T47D (cell line): ENCODE measurements at regions not wholly inside any gene's neighbourhood (a gene's known extent, or its start where the extent isn't known, plus 50 kb on each side); places are given as distances from the start of the nearest gene placed in this dataset.

Experiments used
- DNase-seq, 2 experiments: peaks; one replicate each; pipeline versions ENCODE4 v3.0.0 to v3.0.0-alpha.2; 2011 to 2012; ENCODE audit warnings: low read depth in 1 of 2, low spot score in 1 of 2
- JUND ChIP-seq: IDR thresholded peaks from 2 replicates; pipeline ENCODE4 v1.6.1; 2012; ENCODE audit warnings: low read depth
- in situ Hi-C: cut with HindIII; loops from 2 replicates; pipeline ENCODE4 v1.10.0; 2016; ENCODE audit warnings: low sequenced_read_pairs, low pct_unique_long_range_greater_than_20kb

DNA sequence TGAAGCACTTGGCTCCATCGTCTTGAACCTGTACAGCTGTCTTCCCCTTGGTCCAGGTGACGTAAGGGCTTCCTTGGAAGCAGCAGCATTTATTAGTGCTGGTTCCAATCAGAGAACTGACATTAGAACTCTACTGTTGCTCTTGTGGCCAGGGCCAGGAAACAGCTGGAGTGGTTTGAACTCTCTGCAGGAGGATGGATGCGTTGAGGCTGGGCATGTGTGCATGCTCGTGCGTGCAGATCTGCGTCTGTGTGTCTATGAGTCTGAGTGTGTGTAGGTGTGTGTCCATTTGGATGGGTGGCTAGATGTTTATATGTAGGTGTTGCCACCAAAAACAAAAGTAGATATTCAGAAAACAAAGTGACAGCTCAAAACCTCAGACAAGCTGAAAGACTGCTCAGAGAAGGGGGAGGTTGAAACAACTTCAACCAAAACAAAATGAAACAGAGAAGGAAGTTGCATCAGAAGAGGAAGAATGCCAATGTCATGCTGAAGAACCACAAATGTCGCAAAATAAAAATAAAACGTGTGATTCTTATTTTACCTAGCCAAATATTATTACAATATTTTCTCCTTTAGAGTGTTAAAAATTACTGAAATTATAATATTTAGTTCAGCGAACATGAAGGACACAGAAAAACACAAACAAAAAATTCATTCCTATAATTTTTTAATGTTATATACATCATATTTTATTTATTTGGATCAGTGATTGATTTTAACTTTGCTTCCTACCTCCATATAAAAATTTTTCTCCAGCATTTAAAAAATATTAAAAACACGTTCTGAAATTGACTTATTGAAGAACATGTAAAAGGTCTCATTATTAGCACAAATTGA, 96.1 kb upstream of the MKLN1 start:
- TF ChIP-seq JUND = no peak
- in situ Hi-C loops = no loop called here
- DNase-seq = no peak

DNA sequence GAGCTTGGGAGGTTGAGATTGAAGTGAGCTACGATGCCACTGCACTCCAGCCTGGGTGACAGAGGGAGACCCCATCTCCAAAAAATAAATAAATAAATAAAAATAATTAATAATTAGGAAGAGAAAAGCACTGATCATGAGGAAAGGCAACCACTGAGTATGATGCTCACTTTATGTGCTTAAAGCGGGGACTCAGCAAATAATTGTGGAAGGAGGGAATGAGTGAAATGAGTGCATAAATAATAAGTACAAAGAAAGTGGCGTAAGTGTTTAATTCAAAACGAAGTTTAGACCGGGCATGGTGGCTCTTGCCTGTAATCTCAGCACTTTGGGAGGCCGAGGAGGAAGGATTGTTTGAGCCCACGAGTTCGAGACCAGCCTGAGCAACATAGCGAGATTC, 94.9 kb upstream of the MKLN1 start:
- no peak for TF ChIP-seq JUND
- DNase-seq = no peak
- in situ Hi-C loops = no loop called here

DNA sequence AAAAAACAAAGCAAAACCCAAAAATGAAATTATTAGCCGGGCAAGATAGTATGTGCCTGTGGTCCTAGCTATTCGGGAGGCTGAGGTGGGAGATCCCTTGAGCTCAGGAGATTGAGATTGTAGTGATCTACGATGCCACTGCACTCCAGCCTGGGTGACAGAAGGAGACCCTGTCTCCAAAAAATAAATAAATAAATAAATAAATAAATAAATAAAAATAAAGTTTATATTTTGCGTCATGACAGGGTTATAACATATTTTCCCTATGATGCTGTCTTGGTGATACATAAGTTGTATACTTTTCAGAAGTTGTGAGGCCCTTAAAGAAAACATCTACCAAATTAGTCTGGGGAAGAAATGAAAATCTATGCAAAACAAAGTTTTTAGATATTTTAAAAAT, 94.5 kb upstream of the MKLN1 start:
- in situ Hi-C loops = no loop called here
- no peak for TF ChIP-seq JUND
- DNase-seq = no peak

DNA sequence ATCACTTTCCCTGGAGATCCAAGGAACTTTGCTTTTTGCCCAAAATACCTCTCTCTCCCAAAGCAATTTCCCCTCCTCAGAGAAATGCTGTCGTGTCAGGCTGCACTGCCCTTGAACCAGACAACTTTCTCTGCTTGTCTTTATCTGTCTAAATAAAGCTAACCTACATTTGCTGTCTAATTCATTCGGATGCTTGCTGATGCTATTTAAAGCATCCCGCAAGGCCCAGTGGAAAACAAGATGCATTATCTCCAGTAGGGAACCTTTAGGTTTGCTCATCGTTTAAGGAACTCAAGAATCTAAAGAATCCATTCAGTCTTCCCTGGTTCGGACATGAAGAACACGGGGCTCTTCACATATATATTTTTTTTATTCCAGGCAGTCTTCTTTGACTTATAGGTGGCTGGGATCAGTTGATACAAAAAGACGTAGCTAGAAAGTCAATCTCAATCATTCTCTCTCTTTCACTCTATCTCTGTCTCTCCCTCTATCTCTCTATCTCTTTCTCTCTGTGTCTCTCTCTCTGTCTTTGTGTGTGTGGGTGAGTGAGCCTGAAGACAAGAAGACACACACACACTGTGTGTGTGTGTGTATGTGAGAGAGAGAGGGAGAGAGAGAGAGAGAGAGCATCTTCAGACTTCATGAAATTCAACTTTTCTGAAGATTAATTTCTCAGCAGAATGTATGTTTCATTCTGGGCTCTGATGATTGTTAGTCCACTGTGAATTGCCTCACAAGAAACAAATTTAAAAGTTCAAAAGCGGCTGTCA, 92.8 kb upstream of the MKLN1 start:
- no peak for TF ChIP-seq JUND
- in situ Hi-C loops = no loop called here

DNA sequence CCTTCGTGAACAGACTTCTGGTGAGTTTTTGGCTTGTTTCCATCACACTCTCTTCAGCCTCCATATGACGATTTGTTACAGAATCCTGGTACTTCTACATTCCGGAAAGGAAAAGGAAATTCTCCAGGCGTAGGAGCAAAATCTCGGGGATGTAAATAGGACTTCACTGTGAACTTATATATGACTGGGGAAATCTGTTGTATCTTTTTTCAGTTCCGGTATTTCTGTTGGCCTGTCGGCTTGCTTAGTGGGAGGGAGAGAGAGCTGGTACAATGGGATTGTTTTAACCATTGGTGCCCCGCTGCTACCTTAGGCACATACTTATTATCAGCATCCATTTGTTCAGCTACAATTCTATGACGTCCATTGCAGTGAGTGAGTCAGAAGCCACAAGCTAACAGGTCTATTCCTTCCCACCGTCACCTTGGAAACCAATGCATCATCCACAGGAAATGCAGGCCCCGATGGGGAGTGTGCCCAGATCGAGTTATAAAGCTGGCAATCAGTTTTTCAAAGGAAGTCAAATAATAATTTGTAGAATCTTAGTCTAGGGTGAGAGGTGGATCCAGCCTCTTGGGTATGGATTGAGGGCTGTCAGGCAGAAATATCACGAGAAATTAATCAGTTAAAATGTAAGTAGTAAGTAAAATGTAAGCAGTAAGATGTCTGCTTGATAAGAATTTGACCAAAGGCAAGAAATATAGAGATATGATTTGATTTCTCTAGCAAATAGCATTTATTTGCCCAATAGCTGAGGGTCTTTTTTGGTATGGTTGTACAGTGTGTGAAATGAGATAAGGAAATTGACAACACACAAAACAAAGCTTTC, 92.0 kb upstream of the MKLN1 start:
- no peak for DNase-seq
- in situ Hi-C loops = no loop called here
- no peak for TF ChIP-seq JUND

More for the DNA sequence above, 92.8 kb upstream of the MKLN1 start:
- no peak for DNase-seq

DNA sequence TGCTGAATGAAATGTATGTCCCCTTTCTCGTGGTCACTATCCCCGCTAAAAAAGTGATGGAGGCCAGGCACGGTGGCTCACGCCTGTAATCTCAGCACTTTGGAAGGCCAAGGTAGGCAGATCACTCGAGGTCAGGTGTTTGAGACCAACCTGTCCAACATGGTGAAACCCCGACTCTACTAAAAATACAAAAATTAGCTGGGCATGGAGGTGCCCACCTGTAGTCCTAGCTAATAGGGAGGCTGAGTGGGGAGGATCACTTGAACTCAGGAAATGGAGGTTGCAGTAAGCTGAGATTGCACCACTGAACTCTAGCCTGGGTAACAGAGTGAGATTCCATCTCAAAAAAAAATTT, 91.4 kb upstream of the MKLN1 start:
- no peak for DNase-seq
- no peak for TF ChIP-seq JUND
- in situ Hi-C loops = no loop called here

DNA sequence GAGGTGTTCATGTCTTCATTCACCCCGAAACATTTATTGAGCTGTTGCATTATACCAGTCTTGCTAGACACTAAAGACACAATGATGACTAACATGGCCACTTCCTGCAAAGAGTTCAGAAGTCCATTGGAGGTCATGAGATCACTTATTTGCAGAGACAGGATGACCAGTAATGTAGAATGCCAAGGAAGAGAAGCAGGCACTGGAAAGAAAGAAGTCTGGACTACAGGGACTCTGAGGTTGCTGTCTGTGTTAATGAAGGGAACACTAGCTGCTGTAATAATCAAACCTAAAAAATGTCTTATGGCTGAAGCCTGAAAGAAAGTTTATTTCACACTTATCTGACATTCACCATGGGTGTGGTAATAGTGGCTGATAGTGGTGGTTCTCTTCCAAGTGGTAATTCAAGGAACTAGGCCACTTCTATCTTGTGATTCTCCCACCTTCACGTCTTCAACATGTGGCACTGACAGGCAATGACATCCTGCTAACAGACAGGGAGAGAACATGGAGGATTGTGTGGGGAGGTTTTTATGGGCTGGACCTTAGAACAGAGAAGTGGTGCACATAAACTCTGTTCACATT, 89.2 kb upstream of the MKLN1 start:
- in situ Hi-C loops = no loop called here
- no peak for TF ChIP-seq JUND
- no peak for DNase-seq

DNA sequence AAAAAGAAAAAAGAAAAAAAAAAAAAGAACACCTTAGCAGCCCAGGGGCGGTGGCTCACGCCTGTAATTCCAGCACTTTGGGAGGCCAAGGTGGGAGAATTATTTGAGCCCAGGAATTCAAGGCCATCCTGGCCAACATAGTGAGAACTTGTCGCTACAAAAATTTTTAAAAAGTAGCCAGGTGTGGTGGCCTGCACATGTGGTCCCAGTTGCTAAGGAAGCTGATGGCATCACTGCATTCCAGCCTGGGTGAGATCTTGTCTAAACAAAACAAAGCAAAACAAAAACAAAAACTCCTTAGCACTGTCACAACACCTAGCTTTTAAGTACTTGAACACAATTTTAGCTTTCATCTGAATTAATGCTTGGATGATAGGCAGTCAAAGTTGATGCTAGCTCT, 86.3 kb upstream of the MKLN1 start:
- no peak for DNase-seq
- in situ Hi-C loops = no loop called here
- no peak for TF ChIP-seq JUND

DNA sequence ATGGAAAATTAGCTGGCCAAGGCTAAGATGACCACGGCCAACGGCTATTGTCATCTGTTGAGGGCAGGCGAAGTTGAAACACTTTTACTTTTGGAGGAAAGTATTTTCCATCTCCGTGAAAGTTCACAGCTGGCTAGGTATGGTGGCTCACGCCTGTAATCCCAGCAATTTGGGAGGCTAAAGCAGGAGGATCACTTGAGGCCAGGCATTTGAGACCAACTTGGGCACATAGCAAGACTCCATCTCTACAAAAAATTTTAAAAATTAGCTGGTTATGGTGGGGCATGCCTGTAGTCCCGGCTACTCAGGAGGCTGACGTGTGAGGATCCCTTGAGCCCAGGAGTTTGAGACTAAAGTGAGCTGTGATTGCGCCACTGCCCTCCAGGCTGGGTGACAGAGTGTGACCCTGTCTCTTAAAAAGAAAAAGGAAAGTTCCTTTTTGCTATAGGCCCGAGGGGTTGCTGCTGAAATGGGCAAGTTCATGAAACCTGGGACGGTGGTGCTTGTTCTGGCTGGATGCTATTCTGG, 85.5 kb upstream of the MKLN1 start:
- in situ Hi-C loops = no loop called here
- no peak for TF ChIP-seq JUND
- no peak for DNase-seq

DNA sequence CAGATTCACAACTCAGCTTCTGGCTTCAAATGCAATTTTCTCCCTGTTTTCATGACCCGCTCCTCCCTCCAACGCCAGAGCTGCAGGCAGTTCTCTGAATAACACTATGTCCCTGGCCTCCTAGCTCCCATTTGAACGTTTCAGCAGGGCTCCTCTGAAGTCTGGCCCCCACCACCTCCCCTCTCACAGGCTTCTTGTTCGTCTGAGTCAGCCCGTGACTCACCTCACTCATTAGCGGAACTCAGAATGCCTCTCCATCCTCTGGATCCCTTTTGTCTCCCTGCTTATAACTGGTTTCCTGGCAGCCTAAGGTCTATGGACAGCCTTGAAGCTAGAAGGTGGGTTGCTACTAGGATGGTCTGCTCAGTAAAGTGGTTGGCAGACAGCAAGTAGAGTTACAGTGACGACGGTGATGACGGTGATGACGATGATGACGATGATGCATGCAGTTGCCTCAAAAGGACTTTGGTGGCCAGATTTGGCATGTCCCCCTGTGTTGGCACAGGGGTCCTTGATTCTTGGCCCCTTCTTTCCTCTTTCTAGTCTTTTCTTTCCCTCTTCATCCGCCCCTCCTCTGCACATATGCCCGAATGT, 83.3 kb upstream of the MKLN1 start:
- no peak for DNase-seq
- in situ Hi-C loops = no loop called here
- TF ChIP-seq JUND = no peak

DNA sequence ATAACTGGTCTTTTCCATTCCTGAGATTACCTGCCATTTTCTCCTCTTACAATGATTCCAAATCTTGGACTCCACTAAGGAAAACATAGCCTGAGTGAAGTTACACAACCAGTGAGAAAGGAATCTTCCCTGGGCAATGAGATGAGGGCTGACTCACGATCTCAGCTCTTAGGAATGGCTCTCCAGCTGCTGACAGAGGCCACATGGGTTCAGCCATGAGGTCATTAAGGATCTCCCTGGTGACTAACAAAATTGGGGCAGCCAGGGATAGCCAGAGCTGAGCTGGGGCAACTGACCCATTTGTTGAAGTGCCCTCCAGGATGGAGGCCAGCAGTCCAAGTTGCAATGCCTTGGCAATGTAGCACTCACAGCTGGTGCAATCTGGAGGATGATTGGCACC, 78.7 kb upstream of the MKLN1 start:
- DNase-seq = no peak
- TF ChIP-seq JUND = no peak
- in situ Hi-C loops = no loop called here

DNA sequence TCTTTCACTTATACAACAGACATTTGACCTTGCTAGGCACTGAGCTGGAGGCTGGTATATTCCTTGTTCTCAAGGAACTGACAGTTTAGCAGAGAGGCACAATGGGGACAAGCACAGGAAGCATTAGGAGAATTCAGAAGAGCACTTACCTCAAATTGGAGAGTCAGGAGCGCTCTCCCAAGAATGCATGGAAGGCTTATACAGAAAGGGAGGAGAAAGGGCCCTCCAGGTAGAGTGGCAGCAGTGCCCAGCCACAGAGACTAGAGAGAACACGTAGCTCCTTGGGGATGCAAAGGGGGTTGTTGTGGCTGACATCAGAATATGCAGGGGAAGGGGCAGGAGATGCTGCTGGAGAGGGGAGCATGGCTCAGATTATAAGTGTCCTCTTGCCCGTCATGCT, 78.2 kb upstream of the MKLN1 start:
- in situ Hi-C loops = no loop called here
- TF ChIP-seq JUND = no peak
- DNase-seq = no peak
